HepG2 (cell line): ENCODE measurements at regions not wholly inside any gene's neighbourhood (a gene's known extent, or its start where the extent isn't known, plus 50 kb on each side); places are given as distances from the start of the nearest gene placed in this dataset.

Experiments
- ATAC-seq: fragments of 200-7000 bp; cut with Tn5 transposase; 3 replicates; pipeline ENCODE4 v1.9.1; 2020; ENCODE audit warnings: mild to moderate bottlenecking, moderate library complexity
- BruUV-seq: library from RNA; stranded (reverse); fragments of 400-500 nt; replicated peaks from 2 replicates; lab custom pipeline; 2021; lab: Mats Ljungman, UMichigan
- CTCF ChIA-PET: fragments of 300-600 bp; formaldehyde crosslinking; extraction: SDS; loops from one replicate; lab custom pipeline; 2021; ENCODE audit warnings: low total read pairs, inconsistent platforms, low intra/inter-chr PET ratio; lab: Yijun Ruan, JAX
- POLR2A ChIA-PET: fragments of 350-600 bp; sonication (Branson Sonifier 250); formaldehyde crosslinking; loops from one replicate; lab custom pipeline; 2020; ENCODE audit warnings: antibody characterized with exemption, inconsistent platforms; lab: Yijun Ruan, JAX
- DNase-seq: peaks from one replicate; pipeline ENCODE4 v3.0.0-alpha.2; 2015; ENCODE audit warnings: low spot score
- FAIRE-seq: peaks from 3 replicates; lab custom pipeline; 2011; peaks lifted over from hg19 to GRCh38; lab: Jason Lieb, UNC
- H2AFZ ChIP-seq: one replicate; pipeline ENCODE4 v1.6.1; 2011; ENCODE audit warnings: low read length, inconsistent platforms
- H3K27ac ChIP-seq: fragments of 300-600 bp; 3 replicates; pipeline ENCODE4 v1.8.0; 2011; ENCODE audit warnings: mixed run types, mild to moderate bottlenecking, mixed read lengths, low read length, inconsistent platforms; ENCODE audit not compliant: insufficient read depth; ENCODE audit errors: extremely low read length
- H3K27me3 ChIP-seq, 2 experiments: fragments of 200-600 bp in 1 of 2; 2 replicates in 1 of 2; 3 replicates in 1 of 2; pipeline versions ENCODE4 v1.6.0 to v1.8.0; 2011; ENCODE audit warnings: low read length in 2 of 2, mild to moderate bottlenecking in 2 of 2, moderate library complexity in 2 of 2, inconsistent platforms in 1 of 2; ENCODE audit not compliant: insufficient read depth in 2 of 2, control insufficient read depth in 1 of 2
- H3K36me3 ChIP-seq, 2 experiments: fragments of 200-600 bp in 1 of 2; replicated peaks in 1 of 2; 2 replicates in 1 of 2; 3 replicates in 1 of 2; pipeline versions ENCODE4 v1.5.1 to v1.8.0; 2011; ENCODE audit warnings: low read length in 2 of 2, inconsistent platforms in 1 of 2; ENCODE audit not compliant: insufficient read depth in 2 of 2, control insufficient read depth in 1 of 2
- H3K4me1 ChIP-seq: 2 replicates; pipeline ENCODE4 v1.5.1; 2012; ENCODE audit warnings: low read length, inconsistent platforms; ENCODE audit not compliant: insufficient read depth
- H3K4me2 ChIP-seq: 2 replicates; pipeline ENCODE4 v1.6.0; 2011; ENCODE audit warnings: low read depth, low read length, inconsistent platforms
- H3K4me3 ChIP-seq, 3 experiments: fragments of 200-600 bp in 1 of 3; sonication (generic), shearing (Covaris generic) in 1 of 3; replicated peaks in 1 of 3; 2 replicates each; pipeline ENCODE4 v1.5.1; 2011 to 2016; ENCODE audit warnings: low read length in 3 of 3, inconsistent platforms in 2 of 3, low read depth in 2 of 3, mild to moderate bottlenecking in 2 of 3, control low read depth in 1 of 3, mixed read lengths in 1 of 3; ENCODE audit not compliant: insufficient read depth in 1 of 3
- H3K79me2 ChIP-seq: one replicate; pipeline ENCODE4 v1.6.1; 2011; ENCODE audit warnings: low read length, inconsistent platforms; ENCODE audit not compliant: insufficient read depth
- H3K9ac ChIP-seq: 2 replicates; pipeline ENCODE4 v1.6.0; 2011; ENCODE audit warnings: mild to moderate bottlenecking, low read depth, low read length, inconsistent platforms; ENCODE audit not compliant: insufficient read depth
- H3K9me3 ChIP-seq: 2 replicates; pipeline ENCODE4 v1.5.1; 2012; ENCODE audit warnings: mild to moderate bottlenecking, low read length
- H4K20me1 ChIP-seq: 2 replicates; pipeline ENCODE4 v1.6.0; 2011; ENCODE audit warnings: inconsistent platforms, mild to moderate bottlenecking, low read length, moderate library complexity; ENCODE audit not compliant: insufficient read depth
- BHLHE40 ChIP-seq: IDR thresholded peaks from 2 replicates; pipeline ENCODE4 v1.6.1; 2011; ENCODE audit warnings: low read length, improper control_type of control experiment
- CEBPB ChIP-seq: IDR thresholded peaks from 2 replicates; pipeline ENCODE4 v1.6.1; 2011; ENCODE audit warnings: low read depth, low read length, improper control_type of control experiment, borderline replicate concordance
- LCORL ChIP-seq, 2 experiments: fragments of 450-650 bp in 1 of 2; sonication (generic) in 1 of 2; formaldehyde crosslinking in 1 of 2; IDR thresholded peaks; 2 replicates each; pipeline versions ENCODE4 v1.5.0 to v1.6.1; 2017 to 2020; ENCODE audit warnings: antibody characterized with exemption in 1 of 2, missing genetic modification reagents in 1 of 2
- MTERF4 ChIP-seq: sonication (generic); formaldehyde crosslinking; IDR thresholded peaks from 2 replicates; pipeline ENCODE4 v1.8.0; 2023; ENCODE audit warnings: mild to moderate bottlenecking, missing genetic modification reagents
- SMC3 ChIP-seq: IDR thresholded peaks from 2 replicates; pipeline ENCODE4 v1.6.1; 2011; ENCODE audit warnings: low read length, improper control_type of control experiment
- ZNF724P ChIP-seq: sonication (generic); formaldehyde crosslinking; IDR thresholded peaks from 2 replicates; pipeline ENCODE4 v1.8.0; 2022; ENCODE audit warnings: missing genetic modification reagents, borderline replicate concordance
- WGBS: methylation state at CpG from one replicate; pipeline ENCODE4 v1.1.6; 2017; ENCODE audit warnings: low lambda C conversion rate; 5-methylcytosine and 5-hydroxymethylcytosine counted together
- in situ Hi-C: cut with HindIII; loops from 2 replicates; pipeline ENCODE4 v1.10.0; 2017; ENCODE audit warnings: low pct_unique_long_range_greater_than_20kb; ENCODE audit not compliant: extremely low pct_ligation_motif_present
- intact Hi-C: fragments of 100-400 bp; cut with micrococcal nuclease; formaldehyde crosslinking; loops from one replicate; pipeline ENCODE4 v1.10.0; 2022; ENCODE audit not compliant: unreplicated experiment

GRCh38 chr2:111225856-111226255 is 105.1 kb downstream of the BCL2L11 start (continued):
- TF ChIP-seq ZNF724P (CRISPR knock-in tag): no peak
- TF ChIP-seq BHLHE40: no peak
- no peak for TF ChIP-seq SMC3

- POLR2A ChIA-PET: no interaction called here
- BruUV-seq: no TSS peak
- Histone ChIP-seq H3K36me3 (no peaks in the 10 kb centered on the region; a peak in 1 of 5 replicates), H3K27me3 (no peaks in the 10 kb centered on the region), H3K27ac (no peak overlapping the region), H3K4me2 (no peak overlapping the region), H3K4me3 (no peak overlapping the region), H3K9ac (no peak overlapping the region), H3K79me2 (no peaks in the 10 kb centered on the region), H2AFZ (no peak overlapping the region), H3K9me3 (peaks cover 14% of the 10 kb centered on the region), H3K4me1 (no peaks in the 10 kb centered on the region), H4K20me1 (no peaks in the 10 kb centered on the region)
- TF ChIP-seq CEBPB: peak; percentile 29; the same call in 1 of the 2 replicates
- TF ChIP-seq LCORL (IDR thresholded peaks at IDR 0.05): peak; percentile 40; the same call in 1 of the 2 replicates
- no peak for TF ChIP-seq LCORL (CRISPR knock-in tag; IDR thresholded peaks at IDR 0.05)
- no peak for TF ChIP-seq MTERF4 (CRISPR knock-in tag)
- intact Hi-C loops: no loop called here
- in situ Hi-C loops: no loop called here
- DNase-seq (no peak), ATAC-seq (no peak), FAIRE-seq (no peak)
- CTCF ChIA-PET: no interaction called here
- WGBS: 86% methylated on average over 6 of the region's 6 CpGs
These were observed 106.4 kb downstream of the BCL2L11 start for GRCh38 chr2:111226876-111227700.
